ENCODE measurements at regions not wholly inside any gene's neighbourhood (a gene's known extent, or its start where the extent isn't known, plus 50 kb on each side); places are given as distances from the start of the nearest gene placed in this dataset.
"Not testable (repeated sequence)": the region's sequence is repeated elsewhere in the genome, so short reads cannot be mapped to it uniquely, and the experiment has no call there.

GRCh38 chrY:10627116-10627515, 1099.4 kb downstream of the TSPY10 start:
- no peaks in the 10 kb centered on the region for H3K9me2 ChIP-seq (replicated peaks; ENCODE audit: insufficient read depth, low read length)
- no peak overlapping the region for H2AFZ ChIP-seq (ENCODE audit: low read length)
- H3F3A ChIP-seq (ENCODE audit: insufficient read depth, low read length) = no peaks in the 10 kb centered on the region
- peak; percentile 68 for DNase-seq
- H3K27ac ChIP-seq (ENCODE audit: low read length) = no peak overlapping the region
- H3K4me2 ChIP-seq (ENCODE audit: low read depth, low read length) = no peak overlapping the region
- no peak overlapping the region for H3K4me3 ChIP-seq (ENCODE audit: low read length)
- no peaks in the 10 kb centered on the region for H3K79me2 ChIP-seq (ENCODE audit: low read length)
- TF ChIP-seq, protein P1, sequence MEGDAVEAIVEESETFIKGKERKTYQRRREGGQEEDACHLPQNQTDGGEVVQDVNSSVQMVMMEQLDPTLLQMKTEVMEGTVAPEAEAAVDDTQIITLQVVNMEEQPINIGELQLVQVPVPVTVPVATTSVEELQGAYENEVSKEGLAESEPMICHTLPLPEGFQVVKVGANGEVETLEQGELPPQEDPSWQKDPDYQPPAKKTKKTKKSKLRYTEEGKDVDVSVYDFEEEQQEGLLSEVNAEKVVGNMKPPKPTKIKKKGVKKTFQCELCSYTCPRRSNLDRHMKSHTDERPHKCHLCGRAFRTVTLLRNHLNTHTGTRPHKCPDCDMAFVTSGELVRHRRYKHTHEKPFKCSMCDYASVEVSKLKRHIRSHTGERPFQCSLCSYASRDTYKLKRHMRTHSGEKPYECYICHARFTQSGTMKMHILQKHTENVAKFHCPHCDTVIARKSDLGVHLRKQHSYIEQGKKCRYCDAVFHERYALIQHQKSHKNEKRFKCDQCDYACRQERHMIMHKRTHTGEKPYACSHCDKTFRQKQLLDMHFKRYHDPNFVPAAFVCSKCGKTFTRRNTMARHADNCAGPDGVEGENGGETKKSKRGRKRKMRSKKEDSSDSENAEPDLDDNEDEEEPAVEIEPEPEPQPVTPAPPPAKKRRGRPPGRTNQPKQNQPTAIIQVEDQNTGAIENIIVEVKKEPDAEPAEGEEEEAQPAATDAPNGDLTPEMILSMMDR (IDR thresholded peaks at IDR 0.05; ENCODE audit: low read length) = no peak
- TF ChIP-seq EZH2phosphoT487 (IDR thresholded peaks at IDR 0.05; ENCODE audit: low read length) (no peak), EZH2 (optimal IDR thresholded peaks at IDR 0.05; ENCODE audit: low read depth, low read length) (no peak)
- no peaks in the 10 kb centered on the region for H4K20me1 ChIP-seq (ENCODE audit: insufficient read depth, low read length)
- H3K27me3 ChIP-seq (replicated peaks; ENCODE audit: insufficient read depth, low read length) = no peaks in the 10 kb centered on the region
- H3K9me3 ChIP-seq (replicated peaks; ENCODE audit: insufficient read depth, low read length) = no peaks in the 10 kb centered on the region
- no peaks in the 10 kb centered on the region for H3K4me1 ChIP-seq (ENCODE audit: low read length)
- no peak overlapping the region for H3K9ac ChIP-seq (ENCODE audit: low read length)
- H3K36me3 ChIP-seq (replicated peaks; ENCODE audit: insufficient read depth, low read length) = no peaks in the 10 kb centered on the region

DNA sequence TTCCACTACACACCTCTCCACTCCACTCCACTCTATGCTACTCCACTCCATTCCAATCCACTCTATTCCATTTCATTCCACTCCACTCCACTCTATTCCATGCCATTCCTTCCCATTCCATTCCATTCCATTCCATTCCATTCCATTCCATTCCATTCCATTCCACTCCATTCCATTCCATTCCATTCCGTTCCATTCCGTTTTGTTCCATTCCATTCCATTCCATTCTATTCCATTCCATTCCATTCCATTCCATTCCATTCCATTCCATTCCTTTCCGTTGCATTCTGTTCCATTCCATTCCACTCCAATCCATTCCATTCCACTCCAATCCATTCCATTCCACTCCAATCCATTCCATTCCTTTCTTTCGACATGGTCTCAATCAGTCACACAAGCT, 1121.1 kb downstream of the TSPY10 start:
- H3F3A ChIP-seq (ENCODE audit: insufficient read depth, low read length); DNase-seq; H3K9me2 ChIP-seq (replicated peaks; ENCODE audit: insufficient read depth, low read length); H3K9ac ChIP-seq (ENCODE audit: low read length); H3K9me3 ChIP-seq (replicated peaks; ENCODE audit: insufficient read depth, low read length); H2AFZ ChIP-seq (ENCODE audit: low read length); H3K27me3 ChIP-seq (replicated peaks; ENCODE audit: insufficient read depth, low read length); H3K4me2 ChIP-seq (ENCODE audit: low read depth, low read length); H3K27ac ChIP-seq (ENCODE audit: low read length); H3K4me1 ChIP-seq (ENCODE audit: low read length); H3K36me3 ChIP-seq (replicated peaks; ENCODE audit: insufficient read depth, low read length); H4K20me1 ChIP-seq (ENCODE audit: insufficient read depth, low read length); H3K4me3 ChIP-seq (ENCODE audit: low read length); H3K79me2 ChIP-seq (ENCODE audit: low read length): not testable (repeated sequence)

GRCh38 chrY:10657120-10657519, 1129.4 kb downstream of the TSPY10 start:
- H3K79me2 ChIP-seq (ENCODE audit: low read length); H3K9me3 ChIP-seq (replicated peaks; ENCODE audit: insufficient read depth, low read length); H2AFZ ChIP-seq (ENCODE audit: low read length); H3K4me2 ChIP-seq (ENCODE audit: low read depth, low read length); H3K9me2 ChIP-seq (replicated peaks; ENCODE audit: insufficient read depth, low read length); H3K9ac ChIP-seq (ENCODE audit: low read length); H3F3A ChIP-seq (ENCODE audit: insufficient read depth, low read length); DNase-seq; H3K4me3 ChIP-seq (ENCODE audit: low read length); H3K4me1 ChIP-seq (ENCODE audit: low read length); H3K27ac ChIP-seq (ENCODE audit: low read length); H4K20me1 ChIP-seq (ENCODE audit: insufficient read depth, low read length); H3K36me3 ChIP-seq (replicated peaks; ENCODE audit: insufficient read depth, low read length); H3K27me3 ChIP-seq (replicated peaks; ENCODE audit: insufficient read depth, low read length): not testable (repeated sequence)

DNA sequence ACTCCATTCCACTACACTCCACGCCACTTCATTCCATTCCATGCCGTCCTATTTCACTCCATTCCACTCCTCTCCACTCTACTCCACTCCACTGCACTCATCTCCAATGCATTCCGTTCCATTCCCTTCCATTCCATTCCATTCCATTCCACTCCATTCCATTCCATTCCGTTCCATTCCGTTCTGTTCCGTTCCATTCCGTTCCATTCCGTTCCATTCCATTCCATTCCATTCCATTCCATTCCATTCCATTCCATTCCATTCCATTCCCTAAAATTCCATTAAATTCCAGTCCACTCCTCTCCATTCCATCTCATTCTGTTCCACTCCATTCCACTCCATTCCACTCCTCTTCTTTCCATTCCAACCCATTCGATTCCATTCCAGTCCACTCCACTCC, 1139.1 kb downstream of the TSPY10 start:
- DNase-seq = no peak
- Histone ChIP-seq H2AFZ (ENCODE audit: low read length) (no peak overlapping the region), H3F3A (ENCODE audit: insufficient read depth, low read length) (no peaks in the 10 kb centered on the region), H4K20me1 (ENCODE audit: insufficient read depth, low read length) (no peaks in the 10 kb centered on the region), H3K27me3 (replicated peaks; ENCODE audit: insufficient read depth, low read length) (no peaks in the 10 kb centered on the region), H3K9me3 (replicated peaks; ENCODE audit: insufficient read depth, low read length) (no peaks in the 10 kb centered on the region), H3K4me3 (ENCODE audit: low read length) (no peak overlapping the region), H3K9ac (ENCODE audit: low read length) (no peak overlapping the region), H3K27ac (ENCODE audit: low read length) (no peak overlapping the region), H3K9me2 (replicated peaks; ENCODE audit: insufficient read depth, low read length) (no peaks in the 10 kb centered on the region), H3K79me2 (ENCODE audit: low read length) (no peaks in the 10 kb centered on the region), H3K4me1 (ENCODE audit: low read length) (no peaks in the 10 kb centered on the region), H3K4me2 (ENCODE audit: low read depth, low read length) (no peak overlapping the region), H3K36me3 (replicated peaks; ENCODE audit: insufficient read depth, low read length) (no peaks in the 10 kb centered on the region)
- no peak for TF ChIP-seq EZH2 (optimal IDR thresholded peaks at IDR 0.05; ENCODE audit: low read depth, low read length)
- TF ChIP-seq, protein P1 (IDR thresholded peaks at IDR 0.05; ENCODE audit: low read length) = no peak
- no peak for TF ChIP-seq EZH2phosphoT487 (IDR thresholded peaks at IDR 0.05; ENCODE audit: low read length)

All from MM.1S (cell line).